Panc1 (cell line): ENCODE measurements at regions not wholly inside any gene's neighbourhood (a gene's known extent, or its start where the extent isn't known, plus 50 kb on each side); places are given as distances from the start of the nearest gene placed in this dataset.

ENCODE experiments used
- POLR2AphosphoS5 ChIP-seq: IDR thresholded peaks from 2 replicates; pipeline ENCODE4 v1.6.1; 2012; ENCODE audit warnings: mild to moderate bottlenecking, low read depth, low read length, moderate library complexity
- TF ChIP-seq, protein P1 (sequence below): fragments of 450-650 bp; IDR thresholded peaks from 2 replicates; pipeline ENCODE4 v1.5.1; 2017; ENCODE audit warnings: mild to moderate bottlenecking

DNA sequence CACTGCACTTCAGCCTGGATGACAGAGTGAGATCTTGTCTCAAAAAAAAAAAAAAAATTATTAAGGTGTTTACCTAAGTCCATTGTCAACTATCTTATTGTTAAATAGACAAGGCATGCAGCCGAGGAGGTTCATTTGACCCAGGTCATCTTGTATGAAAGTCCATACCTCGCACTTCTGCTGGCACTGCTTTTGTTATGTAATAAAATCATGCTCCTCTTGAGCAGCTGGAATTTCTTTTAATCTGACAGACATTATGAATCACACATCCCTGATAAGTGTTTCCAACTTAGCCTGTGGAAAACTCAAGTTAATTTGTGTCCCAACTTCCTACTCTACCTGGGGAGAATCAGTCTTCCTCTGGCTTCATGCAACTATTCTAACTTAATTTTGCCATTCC, 315.6 kb upstream of the KLF4 start:
- TF ChIP-seq, protein P1, sequence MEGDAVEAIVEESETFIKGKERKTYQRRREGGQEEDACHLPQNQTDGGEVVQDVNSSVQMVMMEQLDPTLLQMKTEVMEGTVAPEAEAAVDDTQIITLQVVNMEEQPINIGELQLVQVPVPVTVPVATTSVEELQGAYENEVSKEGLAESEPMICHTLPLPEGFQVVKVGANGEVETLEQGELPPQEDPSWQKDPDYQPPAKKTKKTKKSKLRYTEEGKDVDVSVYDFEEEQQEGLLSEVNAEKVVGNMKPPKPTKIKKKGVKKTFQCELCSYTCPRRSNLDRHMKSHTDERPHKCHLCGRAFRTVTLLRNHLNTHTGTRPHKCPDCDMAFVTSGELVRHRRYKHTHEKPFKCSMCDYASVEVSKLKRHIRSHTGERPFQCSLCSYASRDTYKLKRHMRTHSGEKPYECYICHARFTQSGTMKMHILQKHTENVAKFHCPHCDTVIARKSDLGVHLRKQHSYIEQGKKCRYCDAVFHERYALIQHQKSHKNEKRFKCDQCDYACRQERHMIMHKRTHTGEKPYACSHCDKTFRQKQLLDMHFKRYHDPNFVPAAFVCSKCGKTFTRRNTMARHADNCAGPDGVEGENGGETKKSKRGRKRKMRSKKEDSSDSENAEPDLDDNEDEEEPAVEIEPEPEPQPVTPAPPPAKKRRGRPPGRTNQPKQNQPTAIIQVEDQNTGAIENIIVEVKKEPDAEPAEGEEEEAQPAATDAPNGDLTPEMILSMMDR: no peak
- TF ChIP-seq POLR2AphosphoS5: no peak
